K562 (cell line): ENCODE measurements at regions not wholly inside any gene's neighbourhood (a gene's known extent, or its start where the extent isn't known, plus 50 kb on each side); places are given as distances from the start of the nearest gene placed in this dataset.

ENCODE experiments used
- CBX3 ChIP-seq, 2 experiments: IDR thresholded peaks; 1 replicate in 1 of 2; 2 replicates in 1 of 2; pipeline ENCODE4 v1.6.1; 2012; ENCODE audit warnings: inconsistent platforms in 2 of 2, low read length in 2 of 2, borderline replicate concordance in 1 of 2, control low read depth in 1 of 2
- ELF2 ChIP-seq: fragments of 250-450 bp; sonication (Bioruptor Pico); IDR thresholded peaks from 2 replicates; pipeline ENCODE4 v1.5.0; 2021; ENCODE audit warnings: mild to moderate bottlenecking
- ESRRA ChIP-seq: fragments of 450-650 bp; IDR thresholded peaks from 2 replicates; pipeline ENCODE4 v1.6.1; 2014; ENCODE audit warnings: low read depth, mild to moderate bottlenecking, moderate library complexity, borderline replicate concordance
- FOXJ3 ChIP-seq: sonication (generic); formaldehyde crosslinking; IDR thresholded peaks from 2 replicates; pipeline ENCODE4 v1.4.0; 2020; ENCODE audit warnings: mild to moderate bottlenecking, missing genetic modification reagents
- HIVEP1 ChIP-seq: fragments of 250-450 bp; sonication (Bioruptor Pico); IDR thresholded peaks from 2 replicates; pipeline ENCODE4 v1.4.0; 2020; ENCODE audit warnings: mild to moderate bottlenecking
- MAFK ChIP-seq: IDR thresholded peaks from 2 replicates; pipeline ENCODE4 v1.6.1; 2011; ENCODE audit warnings: low read length, improper control_type of control experiment
- NFRKB ChIP-seq: fragments of 450-650 bp; IDR thresholded peaks from 2 replicates; pipeline ENCODE4 v1.6.1; 2016; ENCODE audit warnings: low read depth
- SAFB ChIP-seq: fragments of 200-400 bp; formaldehyde crosslinking; IDR thresholded peaks from 2 replicates; pipeline ENCODE4 v1.6.1; 2017; ENCODE audit warnings: low read depth, low read length, borderline replicate concordance
- TAL1 ChIP-seq: fragments of 450-650 bp; IDR thresholded peaks from 2 replicates; pipeline ENCODE4 v1.6.1; 2016; ENCODE audit warnings: mild to moderate bottlenecking
- TCF7L2 ChIP-seq: fragments of 150-350 bp; IDR thresholded peaks from 2 replicates; pipeline ENCODE4 v1.6.1; 2016; ENCODE audit warnings: low read depth, mild to moderate bottlenecking, low read length, moderate library complexity
- ZNF274 ChIP-seq: IDR thresholded peaks from 2 replicates; pipeline ENCODE4 v1.6.1; 2011; ENCODE audit warnings: low read depth, mild to moderate bottlenecking, low read length, moderate library complexity, borderline replicate concordance
- ZNF699 ChIP-seq: fragments of 250-450 bp; sonication (Bioruptor Pico); IDR thresholded peaks from 2 replicates; pipeline ENCODE4 v1.8.0; 2021; ENCODE audit warnings: mild to moderate bottlenecking, moderate library complexity; ENCODE audit not compliant: insufficient replicate concordance
- ZNF717 ChIP-seq: fragments of 250-450 bp; sonication (Bioruptor Pico); IDR thresholded peaks from 2 replicates; pipeline ENCODE4 v1.5.0; 2021
- TF ChIP-seq, protein P1 (sequence below): fragments of 450-650 bp; formaldehyde crosslinking; IDR thresholded peaks from 2 replicates; pipeline ENCODE4 v1.4.0; 2022; ENCODE audit warnings: mild to moderate bottlenecking, moderate library complexity
- TF ChIP-seq, protein P2 (sequence below), 2 experiments: fragments of 450-650 bp; IDR thresholded peaks; 2 replicates each; pipeline ENCODE4 v1.6.1; 2016; ENCODE audit warnings: mild to moderate bottlenecking in 2 of 2, borderline replicate concordance in 1 of 2, low read depth in 1 of 2, moderate library complexity in 1 of 2
- TF ChIP-seq, protein P3 (sequence below): sonication (generic); formaldehyde crosslinking; IDR thresholded peaks from 2 replicates; pipeline ENCODE4 v1.9.0; 2022; ENCODE audit warnings: mild to moderate bottlenecking, missing genetic modification reagents
- TF ChIP-seq, protein P4 (sequence below): sonication (generic); formaldehyde crosslinking; IDR thresholded peaks from 2 replicates; pipeline ENCODE4 v1.8.1; 2023; ENCODE audit warnings: mild to moderate bottlenecking, missing genetic modification reagents

DNA sequence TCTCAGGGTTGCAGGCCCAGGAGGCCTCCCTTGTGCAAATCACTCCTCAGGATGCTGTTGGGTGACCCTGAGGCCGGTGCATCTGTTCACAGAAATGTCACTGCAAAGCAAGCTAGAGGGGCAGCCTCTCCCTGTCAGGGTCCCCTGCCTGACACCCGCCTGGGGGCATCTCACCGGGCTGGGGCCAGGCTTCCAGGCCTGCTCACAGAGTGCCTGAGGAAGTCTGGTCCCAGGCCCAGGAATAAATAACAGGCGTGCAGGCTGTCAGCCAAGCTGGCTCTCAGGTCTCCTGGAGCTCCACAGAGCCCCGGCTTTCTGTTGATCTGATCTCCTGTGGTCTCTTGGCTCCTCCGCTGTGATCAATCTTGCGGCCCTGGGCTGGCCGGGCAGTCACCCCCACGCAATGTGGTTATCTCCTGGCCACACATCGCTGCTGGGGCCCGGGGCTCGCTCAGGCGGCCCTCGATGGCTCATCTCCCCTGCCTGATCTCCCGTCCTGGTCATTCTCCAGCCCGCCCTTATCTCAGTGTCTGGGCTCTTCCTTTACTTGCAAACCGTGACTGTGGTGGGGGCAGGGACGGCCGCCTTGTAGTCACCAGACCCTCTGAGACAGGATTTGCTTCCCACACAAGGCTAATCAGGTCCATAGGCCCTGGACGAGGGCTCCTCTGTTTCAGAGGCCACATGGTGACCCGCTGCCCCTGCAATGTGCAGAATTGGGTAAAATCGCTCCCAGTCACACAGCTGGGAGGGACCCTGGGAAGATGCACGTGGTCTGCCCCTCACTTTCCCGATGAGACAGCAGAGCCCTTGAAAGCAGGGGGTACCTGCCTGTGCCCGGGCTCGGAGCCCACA lies 231.2 kb upstream of the GSE1 start (continued):
- no peak; the same call in 1 of the 2 replicates for TF ChIP-seq HIVEP1
- TF ChIP-seq FOXJ3, result no peak
- TF ChIP-seq ELF2 (CRISPR knock-in tag), result no peak; the same call in 1 of the 2 replicates
- TF ChIP-seq ZNF274, result peak; percentile 73; the same call in 1 of the 2 replicates
- TF ChIP-seq NFRKB, result no peak
- TF ChIP-seq, protein P1, sequence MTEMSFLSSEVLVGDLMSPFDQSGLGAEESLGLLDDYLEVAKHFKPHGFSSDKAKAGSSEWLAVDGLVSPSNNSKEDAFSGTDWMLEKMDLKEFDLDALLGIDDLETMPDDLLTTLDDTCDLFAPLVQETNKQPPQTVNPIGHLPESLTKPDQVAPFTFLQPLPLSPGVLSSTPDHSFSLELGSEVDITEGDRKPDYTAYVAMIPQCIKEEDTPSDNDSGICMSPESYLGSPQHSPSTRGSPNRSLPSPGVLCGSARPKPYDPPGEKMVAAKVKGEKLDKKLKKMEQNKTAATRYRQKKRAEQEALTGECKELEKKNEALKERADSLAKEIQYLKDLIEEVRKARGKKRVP (CRISPR knock-in tag), result peak; percentile 54
- TF ChIP-seq, protein P2, sequence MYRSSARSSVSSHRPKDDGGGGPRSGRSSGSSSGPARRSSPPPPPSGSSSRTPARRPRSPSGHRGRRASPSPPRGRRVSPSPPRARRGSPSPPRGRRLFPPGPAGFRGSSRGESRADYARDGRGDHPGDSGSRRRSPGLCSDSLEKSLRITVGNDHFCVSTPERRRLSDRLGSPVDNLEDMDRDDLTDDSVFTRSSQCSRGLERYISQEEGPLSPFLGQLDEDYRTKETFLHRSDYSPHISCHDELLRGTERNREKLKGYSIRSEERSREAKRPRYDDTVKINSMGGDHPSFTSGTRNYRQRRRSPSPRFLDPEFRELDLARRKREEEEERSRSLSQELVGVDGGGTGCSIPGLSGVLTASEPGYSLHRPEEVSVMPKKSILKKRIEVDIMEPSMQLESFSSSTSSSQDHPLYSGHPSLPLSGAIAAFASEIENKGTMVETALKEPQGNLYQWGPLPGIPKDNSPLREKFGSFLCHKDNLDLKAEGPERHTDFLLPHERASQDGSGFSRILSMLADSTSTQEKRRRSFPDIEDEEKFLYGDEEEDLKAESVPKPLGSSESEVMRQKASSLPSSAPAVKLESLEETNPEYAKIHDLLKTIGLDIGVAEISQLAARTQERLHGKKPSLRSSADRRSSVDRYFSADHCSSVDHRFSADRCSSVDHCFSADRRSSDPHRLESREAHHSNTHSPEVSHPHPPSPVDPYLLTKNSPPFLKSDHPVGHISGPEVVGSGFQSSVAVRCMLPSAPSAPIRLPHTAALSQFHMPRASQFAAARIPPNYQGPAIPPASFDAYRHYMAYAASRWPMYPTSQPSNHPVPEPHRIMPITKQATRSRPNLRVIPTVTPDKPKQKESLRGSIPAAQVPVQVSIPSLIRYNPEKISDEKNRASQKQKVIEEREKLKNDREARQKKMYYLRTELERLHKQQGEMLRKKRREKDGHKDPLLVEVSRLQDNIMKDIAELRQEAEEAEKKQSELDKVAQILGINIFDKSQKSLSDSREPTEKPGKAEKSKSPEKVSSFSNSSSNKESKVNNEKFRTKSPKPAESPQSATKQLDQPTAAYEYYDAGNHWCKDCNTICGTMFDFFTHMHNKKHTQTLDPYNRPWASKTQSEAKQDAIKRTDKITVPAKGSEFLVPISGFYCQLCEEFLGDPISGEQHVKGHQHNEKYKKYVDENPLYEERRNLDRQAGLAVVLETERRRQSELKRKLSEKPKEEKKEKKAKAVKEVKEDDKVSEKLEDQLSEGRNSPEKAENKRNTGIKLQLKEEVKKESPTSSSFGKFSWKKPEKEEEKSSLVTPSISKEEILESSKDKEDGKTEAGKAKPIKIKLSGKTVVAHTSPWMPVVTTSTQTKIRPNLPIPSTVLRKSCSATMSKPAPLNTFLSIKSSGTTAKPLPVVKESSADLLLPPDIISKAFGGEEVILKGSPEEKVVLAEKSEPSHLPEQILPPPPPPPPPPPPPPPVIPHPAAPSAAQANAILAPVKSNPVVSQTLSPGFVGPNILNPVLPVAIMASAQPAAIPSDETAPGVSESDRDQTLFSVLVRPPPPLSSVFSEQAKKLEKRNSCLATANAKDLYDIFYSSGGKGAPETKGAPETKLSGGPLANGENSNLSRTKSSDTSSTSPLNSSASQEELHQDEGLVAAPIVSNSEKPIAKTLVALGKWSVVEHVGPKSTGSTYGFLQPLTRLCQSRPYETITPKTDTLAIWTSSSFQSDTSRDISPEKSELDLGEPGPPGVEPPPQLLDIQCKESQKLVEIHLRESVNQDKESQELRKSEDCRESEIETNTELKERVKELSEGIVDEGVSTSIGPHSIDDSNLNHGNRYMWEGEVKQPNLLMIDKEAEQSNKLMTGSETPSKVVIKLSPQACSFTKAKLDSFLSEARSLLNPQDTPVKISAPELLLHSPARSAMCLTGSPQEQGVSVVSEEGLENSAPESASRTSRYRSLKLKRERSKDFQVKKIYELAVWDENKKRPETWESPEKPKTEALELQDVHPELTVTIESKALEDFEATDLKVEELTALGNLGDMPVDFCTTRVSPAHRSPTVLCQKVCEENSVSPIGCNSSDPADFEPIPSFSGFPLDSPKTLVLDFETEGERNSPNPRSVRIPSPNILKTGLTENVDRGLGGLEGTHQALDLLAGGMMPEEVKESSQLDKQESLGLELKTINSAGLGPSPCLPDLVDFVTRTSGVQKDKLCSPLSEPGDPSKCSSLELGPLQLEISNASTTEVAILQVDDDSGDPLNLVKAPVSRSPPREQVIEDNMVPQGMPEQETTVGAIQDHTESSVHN (IDR thresholded peaks at IDR 0.05; ENCODE audit: borderline replicate concordance in 1 of 2, low read depth in 1 of 2), result peak in 1 of 2 experiments; percentile 94; a peak in 2 of 4 replicates
- no peak for TF ChIP-seq SAFB
- TF ChIP-seq, protein P3, sequence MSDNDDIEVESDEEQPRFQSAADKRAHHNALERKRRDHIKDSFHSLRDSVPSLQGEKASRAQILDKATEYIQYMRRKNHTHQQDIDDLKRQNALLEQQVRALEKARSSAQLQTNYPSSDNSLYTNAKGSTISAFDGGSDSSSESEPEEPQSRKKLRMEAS (CRISPR knock-in tag), result peak; percentile 91
- no peak for TF ChIP-seq MAFK
- TF ChIP-seq TCF7L2, result no peak
- TF ChIP-seq ZNF717 (CRISPR knock-in tag), result no peak
- no peak for TF ChIP-seq ZNF699 (CRISPR knock-in tag)
- peak; percentile 99 for TF ChIP-seq TAL1
- TF ChIP-seq ESRRA, result peak; percentile 98; the same call in 1 of the 2 replicates
- TF ChIP-seq, protein P4, sequence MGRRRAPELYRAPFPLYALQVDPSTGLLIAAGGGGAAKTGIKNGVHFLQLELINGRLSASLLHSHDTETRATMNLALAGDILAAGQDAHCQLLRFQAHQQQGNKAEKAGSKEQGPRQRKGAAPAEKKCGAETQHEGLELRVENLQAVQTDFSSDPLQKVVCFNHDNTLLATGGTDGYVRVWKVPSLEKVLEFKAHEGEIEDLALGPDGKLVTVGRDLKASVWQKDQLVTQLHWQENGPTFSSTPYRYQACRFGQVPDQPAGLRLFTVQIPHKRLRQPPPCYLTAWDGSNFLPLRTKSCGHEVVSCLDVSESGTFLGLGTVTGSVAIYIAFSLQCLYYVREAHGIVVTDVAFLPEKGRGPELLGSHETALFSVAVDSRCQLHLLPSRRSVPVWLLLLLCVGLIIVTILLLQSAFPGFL (CRISPR knock-in tag), result no peak
- no peak for TF ChIP-seq CBX3 (IDR thresholded peaks at IDR 0.05; ENCODE audit: borderline replicate concordance in 1 of 2, low read length in 2 of 2)
